ENCODE measurements at regions not wholly inside any gene's neighbourhood (a gene's known extent, or its start where the extent isn't known, plus 50 kb on each side); places are given as distances from the start of the nearest gene placed in this dataset.

DNA sequence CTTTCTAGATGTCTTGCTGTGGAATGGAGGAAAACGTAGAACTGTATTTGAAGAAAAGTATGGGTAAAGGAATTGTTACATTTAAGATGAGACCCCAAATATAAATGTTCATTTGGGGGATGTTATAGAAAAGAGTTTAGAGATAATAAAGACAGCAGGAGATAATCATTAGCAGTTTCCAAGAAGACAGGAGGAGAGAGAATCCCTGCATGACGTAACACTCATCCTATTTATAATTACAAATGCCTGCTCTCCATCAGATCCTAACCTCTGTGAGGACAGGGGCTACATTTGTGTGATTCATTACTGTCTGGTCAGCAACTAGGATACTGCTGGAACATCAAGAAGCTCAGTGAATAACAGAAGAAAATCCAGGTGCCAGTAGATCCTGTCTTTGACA lies 133.0 kb upstream of the HDDC2 start:
- FAIRE-seq: no peak
- Histone ChIP-seq H3K9me3 (replicated peaks; ENCODE audit: control insufficient read depth, insufficient read depth, low read depth, low read length) (no peaks in the 10 kb centered on the region), H3K9ac (ENCODE audit: insufficient read depth in 1 of 2, low read depth in 2 of 2, low read length in 2 of 2) (no peak overlapping the region), H3K36me3 (ENCODE audit: control insufficient read depth, insufficient read depth, low read length) (no peaks in the 10 kb centered on the region), H3K27me3 (ENCODE audit: control insufficient read depth in 2 of 2, insufficient read depth in 2 of 2, low read length in 2 of 2) (no peaks in the 10 kb centered on the region), H4K20me1 (replicated peaks; ENCODE audit: control insufficient read depth, insufficient read depth, low read length) (no peaks in the 10 kb centered on the region), H3K79me2 (ENCODE audit: control insufficient read depth, insufficient read depth, low read length) (no peaks in the 10 kb centered on the region), H3K4me2 (ENCODE audit: insufficient read depth, low read length) (no peak overlapping the region), H3K4me1 (replicated peaks in 1 of 2; ENCODE audit: control insufficient read depth in 2 of 2, insufficient read depth in 2 of 2, low read length in 2 of 2) (no peaks in the 10 kb centered on the region), H3K27ac (ENCODE audit: extremely low read depth, low read depth, low read length) (no peak overlapping the region), H3K4me3 (no peak overlapping the region), H3K9me1 (ENCODE audit: control insufficient read depth, insufficient read depth, low read length) (no peaks in the 10 kb centered on the region), H2AFZ (ENCODE audit: low read depth, low read length) (no peak overlapping the region)
- in situ Hi-C loops (cut with MboI): no loop called here
- no peak for DNase-seq (ENCODE audit: extremely low read depth in 1 of 4, low spot score in 3 of 4)
- ChIA-PET CTCF (ENCODE audit: low intra/inter-chr PET ratio) (interaction anchor here (0.6 kb wide), 1 partner anchor 1945 kb away, joined by 3 read pairs; no protein-coding TSS in a partner anchor), POLR2A (no interaction called here)
- 0% methylated on average over 2 of the region's 2 CpGs for WGBS (ENCODE audit: insufficient coverage, low coverage, missing lambda C conversion rate)
- TF ChIP-seq NFXL1 (CRISPR knock-in tag; IDR thresholded peaks at IDR 0.05) (no peak), RBM25 (IDR thresholded peaks at IDR 0.05; ENCODE audit: low read depth, low read length, severe bottlenecking) (no peak), ZFP30 (CRISPR knock-in tag; IDR thresholded peaks at IDR 0.05; ENCODE audit: borderline replicate concordance) (no peak), ZNF232 (CRISPR knock-in tag; IDR thresholded peaks at IDR 0.05) (no peak), MTF1 (CRISPR knock-in tag; IDR thresholded peaks at IDR 0.05; ENCODE audit: borderline replicate concordance) (no peak)
- intact Hi-C loops (cut with micrococcal nuclease): no loop called here
- no peak for ATAC-seq
- BruUV-seq (replicated peaks): no TSS peak

DNA sequence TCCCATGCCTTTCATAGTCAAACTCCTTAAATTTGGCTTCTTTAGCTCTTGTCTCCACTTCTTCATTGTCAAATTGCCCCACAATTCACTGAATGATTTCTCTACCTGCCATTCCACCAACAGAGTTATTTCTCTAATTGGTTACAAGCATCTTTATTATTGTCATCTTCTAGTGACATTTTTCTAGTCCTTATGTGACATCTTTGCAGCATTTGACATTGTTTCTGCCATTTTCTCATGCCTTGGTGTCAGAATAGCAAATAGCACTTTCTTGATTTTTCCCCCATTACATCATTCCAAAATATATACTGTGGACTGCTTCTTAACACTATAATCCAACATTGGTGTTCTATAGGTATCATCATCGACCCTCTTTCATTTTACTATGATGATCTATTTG lies 137.7 kb upstream of the HDDC2 start:
- no peaks in the 10 kb centered on the region for H3K79me2 ChIP-seq (ENCODE audit: control insufficient read depth, insufficient read depth, low read length)
- in situ Hi-C loops (cut with MboI) (no loop called here), intact Hi-C loops (cut with micrococcal nuclease) (no loop called here)
- no peak for ATAC-seq
- no peak for DNase-seq (ENCODE audit: extremely low read depth in 1 of 4, low spot score in 3 of 4)
- no peaks in the 10 kb centered on the region for H4K20me1 ChIP-seq (replicated peaks; ENCODE audit: control insufficient read depth, insufficient read depth, low read length)
- no peak overlapping the region for H2AFZ ChIP-seq (ENCODE audit: low read depth, low read length)
- H3K27ac ChIP-seq (ENCODE audit: extremely low read depth, low read depth, low read length): no peak overlapping the region
- TF ChIP-seq NFXL1 (CRISPR knock-in tag; IDR thresholded peaks at IDR 0.05) (no peak), ZNF165 (CRISPR knock-in tag; IDR thresholded peaks at IDR 0.05; ENCODE audit: borderline replicate concordance) (no peak), SRF (CRISPR knock-in tag; IDR thresholded peaks at IDR 0.05) (no peak), ZNF384 (IDR thresholded peaks at IDR 0.05; ENCODE audit: low read depth, low read length) (no peak), SRSF7 (optimal IDR thresholded peaks at IDR 0.05; ENCODE audit: low read depth, low read length) (no peak), ARHGAP35 (IDR thresholded peaks at IDR 0.05; ENCODE audit: partially characterized antibody) (no peak), ZC3H8 (IDR thresholded peaks at IDR 0.05) (no peak), ILF3 (IDR thresholded peaks at IDR 0.05; ENCODE audit: borderline replicate concordance) (no peak), CEBPB (tag; IDR thresholded peaks at IDR 0.05) (no peak), DNMT1 (IDR thresholded peaks at IDR 0.05) (no peak)
- TF ChIP-seq, protein P1, sequence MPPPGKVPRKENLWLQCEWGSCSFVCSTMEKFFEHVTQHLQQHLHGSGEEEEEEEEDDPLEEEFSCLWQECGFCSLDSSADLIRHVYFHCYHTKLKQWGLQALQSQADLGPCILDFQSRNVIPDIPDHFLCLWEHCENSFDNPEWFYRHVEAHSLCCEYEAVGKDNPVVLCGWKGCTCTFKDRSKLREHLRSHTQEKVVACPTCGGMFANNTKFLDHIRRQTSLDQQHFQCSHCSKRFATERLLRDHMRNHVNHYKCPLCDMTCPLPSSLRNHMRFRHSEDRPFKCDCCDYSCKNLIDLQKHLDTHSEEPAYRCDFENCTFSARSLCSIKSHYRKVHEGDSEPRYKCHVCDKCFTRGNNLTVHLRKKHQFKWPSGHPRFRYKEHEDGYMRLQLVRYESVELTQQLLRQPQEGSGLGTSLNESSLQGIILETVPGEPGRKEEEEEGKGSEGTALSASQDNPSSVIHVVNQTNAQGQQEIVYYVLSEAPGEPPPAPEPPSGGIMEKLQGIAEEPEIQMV (tag; conservative IDR thresholded peaks at IDR 0.05; ENCODE audit: low read depth): no peak
- TF ChIP-seq, protein P2, sequence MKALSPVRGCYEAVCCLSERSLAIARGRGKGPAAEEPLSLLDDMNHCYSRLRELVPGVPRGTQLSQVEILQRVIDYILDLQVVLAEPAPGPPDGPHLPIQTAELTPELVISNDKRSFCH (CRISPR knock-in tag; IDR thresholded peaks at IDR 0.05): no peak
- TF ChIP-seq, protein P2 (tag; IDR thresholded peaks at IDR 0.05): no peak
- no peaks in the 10 kb centered on the region for H3K9me3 ChIP-seq (replicated peaks; ENCODE audit: control insufficient read depth, insufficient read depth, low read depth, low read length)
- CTCF ChIA-PET (ENCODE audit: low intra/inter-chr PET ratio): no interaction called here
- POLR2A ChIA-PET: interaction anchor here (0.6 kb wide), 1 partner anchor 26 kb away, joined by 3 read pairs; no protein-coding TSS in a partner anchor
- H3K4me1 ChIP-seq (replicated peaks in 1 of 2; ENCODE audit: control insufficient read depth in 2 of 2, insufficient read depth in 2 of 2, low read length in 2 of 2): no peaks in the 10 kb centered on the region
- H3K4me3 ChIP-seq: no peak overlapping the region
- no peak for FAIRE-seq
- H3K9ac ChIP-seq (ENCODE audit: insufficient read depth in 1 of 2, low read depth in 2 of 2, low read length in 2 of 2): no peak overlapping the region
- BruUV-seq (replicated peaks): no TSS peak
- no peaks in the 10 kb centered on the region for H3K9me1 ChIP-seq (ENCODE audit: control insufficient read depth, insufficient read depth, low read length)
- WGBS (ENCODE audit: insufficient coverage, low coverage, missing lambda C conversion rate): 0% methylated on average over 1 of the region's 1 CpG
- no peak overlapping the region for H3K4me2 ChIP-seq (ENCODE audit: insufficient read depth, low read length)
- H3K27me3 ChIP-seq (ENCODE audit: control insufficient read depth in 2 of 2, insufficient read depth in 2 of 2, low read length in 2 of 2): 0 out of 5 replicates have a peak, but pooled peaks cover 0 to 4% of the 10 kb centered on the region in 2 experiments
- no peaks in the 10 kb centered on the region for H3K36me3 ChIP-seq (ENCODE audit: control insufficient read depth, insufficient read depth, low read length)
